GM23338 (cell line): ENCODE measurements at regions not wholly inside any gene's neighbourhood (a gene's known extent, or its start where the extent isn't known, plus 50 kb on each side); places are given as distances from the start of the nearest gene placed in this dataset.

Experiments
- ATAC-seq: fragments of 200-7000 bp; cut with Tn5 transposase; 3 replicates; pipeline ENCODE4 v1.9.1; 2020
- DNase-seq: peaks from one replicate; pipeline ENCODE4 v3.0.0-alpha.2; 2015; ENCODE audit warnings: low spot score
- H2AFZ ChIP-seq: fragments of 200-600 bp; sonication (generic); 2 replicates; pipeline ENCODE4 v1.8.0; 2016; ENCODE audit warnings: antibody characterized with exemption, mild to moderate bottlenecking, moderate library complexity
- H3F3A ChIP-seq: fragments of 200-600 bp; sonication (generic); replicated peaks from 2 replicates; pipeline ENCODE4 v1.8.0; 2017; ENCODE audit warnings: antibody characterized with exemption, mixed run types, low read depth
- H3K27ac ChIP-seq: fragments of 200-600 bp; sonication (generic); 2 replicates; pipeline ENCODE4 v1.6.1; 2016; ENCODE audit warnings: low read depth
- H3K27me3 ChIP-seq: fragments of 200-600 bp; sonication (generic); 2 replicates; pipeline ENCODE4 v1.8.0; 2016; ENCODE audit warnings: mild to moderate bottlenecking, mixed run types, moderate library complexity; ENCODE audit not compliant: insufficient read depth
- H3K36me3 ChIP-seq: fragments of 200-600 bp; sonication (generic); 2 replicates; pipeline ENCODE4 v1.8.0; 2016; ENCODE audit warnings: mild to moderate bottlenecking; ENCODE audit not compliant: insufficient read depth
- H3K4me1 ChIP-seq: fragments of 200-600 bp; sonication (generic); 2 replicates; pipeline ENCODE4 v1.8.0; 2016; ENCODE audit warnings: mild to moderate bottlenecking, moderate library complexity; ENCODE audit not compliant: insufficient read depth
- H3K4me2 ChIP-seq: fragments of 200-600 bp; sonication (generic); 2 replicates; pipeline ENCODE4 v1.7.1; 2017; ENCODE audit warnings: mixed run types
- H3K4me3 ChIP-seq: fragments of 200-600 bp; sonication (generic); 2 replicates; pipeline ENCODE4 v1.6.1; 2016; ENCODE audit warnings: mixed run types
- H3K79me2 ChIP-seq: fragments of 200-600 bp; sonication (generic); replicated peaks from 2 replicates; pipeline ENCODE4 v1.8.0; 2017; ENCODE audit warnings: mild to moderate bottlenecking; ENCODE audit not compliant: insufficient read depth
- H3K9me2 ChIP-seq: fragments of 200-600 bp; sonication (generic); 2 replicates; pipeline ENCODE4 v1.8.0; 2017; ENCODE audit not compliant: insufficient read depth
- H4K20me1 ChIP-seq: fragments of 200-600 bp; sonication (generic); replicated peaks from 2 replicates; pipeline ENCODE4 v1.8.0; 2017; ENCODE audit warnings: mild to moderate bottlenecking; ENCODE audit not compliant: insufficient read depth
- H3K27ac Mint-ChIP-seq: 2 replicates; pipeline ENCODE4 v1.8.0; 2020; ENCODE audit warnings: inconsistent platforms, mild to moderate bottlenecking, moderate library complexity, mixed read lengths
- H3K27me3 Mint-ChIP-seq: 3 replicates; pipeline ENCODE4 v1.8.0; 2022; ENCODE audit warnings: low read depth, mild to moderate bottlenecking, moderate library complexity, mixed read lengths, inconsistent platforms; ENCODE audit not compliant: insufficient read depth, poor library complexity
- H3K36me3 Mint-ChIP-seq: 3 replicates; pipeline ENCODE4 v1.8.0; 2021; ENCODE audit warnings: low read depth, mild to moderate bottlenecking, inconsistent platforms, moderate library complexity, mixed read lengths
- H3K4me1 Mint-ChIP-seq: 3 replicates; pipeline ENCODE4 v1.8.0; 2020; ENCODE audit warnings: mild to moderate bottlenecking, inconsistent platforms, mixed read lengths
- H3K4me3 Mint-ChIP-seq: 3 replicates; pipeline ENCODE4 v1.8.0; 2021; ENCODE audit warnings: moderate library complexity, mild to moderate bottlenecking, inconsistent platforms, mixed read lengths
- H3K9me3 Mint-ChIP-seq: 3 replicates; pipeline ENCODE4 v1.8.0; 2020; ENCODE audit warnings: moderate library complexity, mild to moderate bottlenecking, inconsistent platforms, mixed read lengths
- CREB1 ChIP-seq: fragments of 250-450 bp; sonication (Bioruptor Pico); IDR thresholded peaks from 2 replicates; pipeline ENCODE4 v1.5.0; 2020; ENCODE audit warnings: low read depth, mild to moderate bottlenecking, moderate library complexity
- ETS1 ChIP-seq: IDR thresholded peaks from 2 replicates; pipeline ENCODE4 v1.6.1; 2016; ENCODE audit warnings: antibody characterized with exemption
- EZH2 ChIP-seq: fragments of 200-600 bp; sonication (generic); IDR thresholded peaks from one replicate; pipeline ENCODE4 v1.8.0; 2017; ENCODE audit warnings: antibody characterized with exemption, mild to moderate bottlenecking, low read depth; ENCODE audit not compliant: unreplicated experiment
- EZH2phosphoT487 ChIP-seq: fragments of 200-600 bp; sonication (generic); IDR thresholded peaks from one replicate; pipeline ENCODE4 v1.8.1; 2018; ENCODE audit warnings: antibody characterized with exemption; ENCODE audit not compliant: unreplicated experiment
- JUNB ChIP-seq: IDR thresholded peaks from one replicate; pipeline ENCODE4 v1.6.1; 2016; ENCODE audit warnings: antibody characterized with exemption; ENCODE audit not compliant: unreplicated experiment
- NANOG ChIP-seq: IDR thresholded peaks from 2 replicates; pipeline ENCODE4 v1.6.1; 2016; ENCODE audit warnings: antibody characterized with exemption, borderline replicate concordance
- POLR2AphosphoS5 ChIP-seq: IDR thresholded peaks from 2 replicates; pipeline ENCODE4 v1.6.1; 2016; ENCODE audit warnings: antibody characterized with exemption, low read depth
- REST ChIP-seq: IDR thresholded peaks from one replicate; pipeline ENCODE4 v1.6.1; 2018; ENCODE audit warnings: antibody characterized with exemption; ENCODE audit not compliant: unreplicated experiment
- STAT1 ChIP-seq: IDR thresholded peaks from one replicate; pipeline ENCODE4 v1.6.1; 2016; ENCODE audit warnings: antibody characterized with exemption; ENCODE audit not compliant: unreplicated experiment
- ZNF331 ChIP-seq: fragments of 250-450 bp; sonication (Bioruptor Pico); IDR thresholded peaks from 2 replicates; pipeline ENCODE4 v1.5.0; 2020; ENCODE audit warnings: low read depth, mild to moderate bottlenecking, moderate library complexity
- ZNF462 ChIP-seq: fragments of 250-450 bp; sonication (Bioruptor Pico); IDR thresholded peaks from 2 replicates; pipeline ENCODE4 v1.5.0; 2020; ENCODE audit warnings: mild to moderate bottlenecking, moderate library complexity
- TF ChIP-seq, protein P1 (sequence below), 2 experiments: fragments of 200-600 bp in 1 of 2; sonication (generic) in 1 of 2; conservative IDR thresholded peaks; 2 replicates each; pipeline versions ENCODE4 v1.5.1 to v1.6.1; 2016 to 2017; ENCODE audit warnings: antibody characterized with exemption in 2 of 2, low read depth in 2 of 2, mild to moderate bottlenecking in 2 of 2, moderate library complexity in 1 of 2

DNA sequence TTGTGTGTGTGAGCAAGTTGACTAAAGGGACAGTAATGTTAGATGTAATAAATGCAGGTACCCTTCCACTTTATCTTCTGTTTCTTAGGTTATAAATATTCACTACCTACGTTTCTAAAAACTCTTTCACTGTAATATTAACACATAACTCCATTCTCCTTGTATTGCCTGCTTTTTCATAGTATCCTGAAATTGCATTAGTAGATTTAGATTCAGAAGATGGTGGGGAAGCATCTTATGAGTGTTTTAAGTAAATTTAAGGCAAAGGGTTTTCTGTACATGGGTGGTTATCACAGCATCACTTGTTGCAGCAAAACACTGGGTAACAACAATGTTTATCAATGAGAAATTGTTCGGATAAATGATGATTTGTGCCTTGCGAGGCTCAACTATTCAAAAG lies 115.2 kb upstream of the VPREB1 start:
- Histone ChIP-seq H3F3A (no peaks in the 10 kb centered on the region), H3K9me2 (no peaks in the 10 kb centered on the region), H3K4me3 (no peak overlapping the region), H3K36me3 (no peaks in the 10 kb centered on the region), H3K4me2 (no peak overlapping the region), H3K4me1 (peaks cover 30% of the 10 kb centered on the region), H3K79me2 (no peaks in the 10 kb centered on the region), H3K27me3 (peaks cover 97% of the 10 kb centered on the region), H4K20me1 (no peaks in the 10 kb centered on the region), H2AFZ (no peak overlapping the region), H3K27ac (no peak overlapping the region)
- DNase-seq = no peak
- no peak for TF ChIP-seq EZH2phosphoT487
- TF ChIP-seq, protein P1, sequence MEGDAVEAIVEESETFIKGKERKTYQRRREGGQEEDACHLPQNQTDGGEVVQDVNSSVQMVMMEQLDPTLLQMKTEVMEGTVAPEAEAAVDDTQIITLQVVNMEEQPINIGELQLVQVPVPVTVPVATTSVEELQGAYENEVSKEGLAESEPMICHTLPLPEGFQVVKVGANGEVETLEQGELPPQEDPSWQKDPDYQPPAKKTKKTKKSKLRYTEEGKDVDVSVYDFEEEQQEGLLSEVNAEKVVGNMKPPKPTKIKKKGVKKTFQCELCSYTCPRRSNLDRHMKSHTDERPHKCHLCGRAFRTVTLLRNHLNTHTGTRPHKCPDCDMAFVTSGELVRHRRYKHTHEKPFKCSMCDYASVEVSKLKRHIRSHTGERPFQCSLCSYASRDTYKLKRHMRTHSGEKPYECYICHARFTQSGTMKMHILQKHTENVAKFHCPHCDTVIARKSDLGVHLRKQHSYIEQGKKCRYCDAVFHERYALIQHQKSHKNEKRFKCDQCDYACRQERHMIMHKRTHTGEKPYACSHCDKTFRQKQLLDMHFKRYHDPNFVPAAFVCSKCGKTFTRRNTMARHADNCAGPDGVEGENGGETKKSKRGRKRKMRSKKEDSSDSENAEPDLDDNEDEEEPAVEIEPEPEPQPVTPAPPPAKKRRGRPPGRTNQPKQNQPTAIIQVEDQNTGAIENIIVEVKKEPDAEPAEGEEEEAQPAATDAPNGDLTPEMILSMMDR (conservative IDR thresholded peaks at IDR 0.05; ENCODE audit: low read depth in 2 of 2) = no peak
- TF ChIP-seq STAT1 = no peak
- TF ChIP-seq CREB1 (CRISPR knock-in tag) = no peak
- TF ChIP-seq REST = no peak
- TF ChIP-seq JUNB = no peak
- TF ChIP-seq ETS1 = no peak
- no peak for TF ChIP-seq NANOG
- TF ChIP-seq ZNF462 = no peak
- TF ChIP-seq EZH2 = no peak
- TF ChIP-seq POLR2AphosphoS5 = no peak
- no peak for TF ChIP-seq ZNF331 (CRISPR knock-in tag)
- Mint-ChIP-seq H3K9me3 (no peaks in the 10 kb centered on the region), H3K4me1 (peaks cover 38% of the 10 kb centered on the region), H3K4me3 (no peak overlapping the region), H3K27ac (no peak overlapping the region), H3K36me3 (no peaks in the 10 kb centered on the region), H3K27me3 (peaks cover 58% of the 10 kb centered on the region)
- no peak for ATAC-seq
